GM19463 (cell line): ENCODE measurements at regions not wholly inside any gene's neighbourhood (a gene's known extent, or its start where the extent isn't known, plus 50 kb on each side); places are given as distances from the start of the nearest gene placed in this dataset.

ENCODE experiments used
- ATAC-seq: cut with Tn5 transposase; IDR thresholded peaks from one replicate; pipeline ENCODE4 v1.9.1; 2021; ENCODE audit warnings: mild to moderate bottlenecking, moderate library complexity; ENCODE audit not compliant: unreplicated experiment

GRCh38 chr6:14705841-14706377 is 540.0 kb upstream of the JARID2 start:
- ATAC-seq: no peak

GRCh38 chr6:14706378-14706929 is 539.4 kb upstream of the JARID2 start:
- no peak for ATAC-seq

GRCh38 chr6:14707276-14707675 is 538.6 kb upstream of the JARID2 start:
- no peak for ATAC-seq

GRCh38 chr6:14707971-14708465 is 537.9 kb upstream of the JARID2 start:
- ATAC-seq: no peak

GRCh38 chr6:14709066-14709670 is 536.7 kb upstream of the JARID2 start:
- ATAC-seq: no peak

GRCh38 chr6:14709900-14710299 is 536.0 kb upstream of the JARID2 start:
- ATAC-seq: no peak

- no peak for ATAC-seq
These were observed 535.4 kb upstream of the JARID2 start for GRCh38 chr6:14710421-14710820.

GRCh38 chr6:14711056-14711703 is 534.7 kb upstream of the JARID2 start:
- ATAC-seq: no peak

- no peak for ATAC-seq
These were observed 534.0 kb upstream of the JARID2 start for GRCh38 chr6:14711704-14712379.

GRCh38 chr6:14713008-14713960 is 532.6 kb upstream of the JARID2 start:
- ATAC-seq: no peak

GRCh38 chr6:14713966-14714631 is 531.8 kb upstream of the JARID2 start:
- ATAC-seq: no peak

- no peak for ATAC-seq
These were observed 530.8 kb upstream of the JARID2 start for GRCh38 chr6:14715076-14715475.

- ATAC-seq: no peak
These were observed 529.2 kb upstream of the JARID2 start for GRCh38 chr6:14716499-14717146.

- no peak for ATAC-seq
These were observed 528.6 kb upstream of the JARID2 start for GRCh38 chr6:14717307-14717706.

- no peak for ATAC-seq
These were observed 527.0 kb upstream of the JARID2 start for GRCh38 chr6:14718861-14719260.

- ATAC-seq: no peak
These were observed 526.6 kb upstream of the JARID2 start for GRCh38 chr6:14719270-14719669.

GRCh38 chr6:14720411-14721102 is 525.3 kb upstream of the JARID2 start:
- no peak for ATAC-seq

GRCh38 chr6:14721103-14721758 is 524.6 kb upstream of the JARID2 start:
- ATAC-seq: no peak
